H1 (cell line): ENCODE measurements at regions not wholly inside any gene's neighbourhood (a gene's known extent, or its start where the extent isn't known, plus 50 kb on each side); places are given as distances from the start of the nearest gene placed in this dataset.

Experiments
- CTCF ChIA-PET: fragments of 300-600 bp; sonication (Branson Sonifier 250); formaldehyde crosslinking; loops from one replicate; lab custom pipeline; 2021; ENCODE audit not compliant: partially characterized antibody; lab: Charles Lee
- POLR2A ChIA-PET: fragments of 300-600 bp; sonication (Branson Sonifier 250); formaldehyde crosslinking; loops from one replicate; lab custom pipeline; 2021; ENCODE audit warnings: inconsistent platforms; ENCODE audit not compliant: partially characterized antibody; lab: Charles Lee
- DNase-seq, 2 experiments: peaks; one replicate each; pipeline versions ENCODE4 v3.0.0 to v3.0.0-alpha.2; 2010 to 2022; ENCODE audit warnings: low spot score in 2 of 2, low read depth in 1 of 2, mixed read lengths in 1 of 2
- FAIRE-seq: peaks from 2 replicates; lab custom pipeline; 2011; peaks lifted over from hg19 to GRCh38; lab: Jason Lieb, UNC
- H2AFZ ChIP-seq: 2 replicates; pipeline ENCODE4 v1.8.1; 2012; ENCODE audit warnings: low read length, inconsistent platforms
- H2AK5ac ChIP-seq: 2 replicates; pipeline ENCODE4 v1.6.1; 2013; ENCODE audit warnings: low read depth, low read length
- H2BK120ac ChIP-seq: replicated peaks from 2 replicates; pipeline ENCODE3; 2013; ENCODE audit warnings: low read depth, low read length, inconsistent platforms
- H2BK12ac ChIP-seq: 2 replicates; pipeline ENCODE4 v1.6.1; 2013; ENCODE audit warnings: low read depth, low read length
- H2BK15ac ChIP-seq: 2 replicates; pipeline ENCODE4 v1.6.1; 2013; ENCODE audit warnings: low read length
- H2BK20ac ChIP-seq: 2 replicates; pipeline ENCODE4 v1.6.1; 2013; ENCODE audit warnings: low read length
- H2BK5ac ChIP-seq: 2 replicates; pipeline ENCODE4 v1.6.1; 2013; ENCODE audit warnings: low read depth, low read length
- H3K14ac ChIP-seq: 2 replicates; pipeline ENCODE4 v1.6.1; 2013; ENCODE audit warnings: inconsistent platforms; ENCODE audit not compliant: insufficient read length
- H3K18ac ChIP-seq: 2 replicates; pipeline ENCODE4 v1.6.1; 2013; ENCODE audit warnings: low read length; ENCODE audit errors: extremely low read depth
- H3K23ac ChIP-seq: 2 replicates; pipeline ENCODE4 v1.6.1; 2013; ENCODE audit warnings: inconsistent platforms; ENCODE audit not compliant: insufficient read length
- H3K23me2 ChIP-seq: 2 replicates; pipeline ENCODE4 v1.6.1; 2013; ENCODE audit warnings: low read depth, low read length
- H3K27ac ChIP-seq: 2 replicates; pipeline ENCODE4 v1.6.1; 2011; ENCODE audit warnings: low read depth, low read length, inconsistent platforms
- H3K27me3 ChIP-seq, 4 experiments: replicated peaks in 1 of 4; 1 replicate in 1 of 4; 2 replicates in 3 of 4; pipeline versions ENCODE4 v1.6.1 to v1.8.1; 2011 to 2013; ENCODE audit warnings: low read length in 3 of 4, mild to moderate bottlenecking in 3 of 4, inconsistent platforms in 2 of 4, mixed read lengths in 2 of 4, moderate library complexity in 1 of 4; ENCODE audit not compliant: control insufficient read depth in 3 of 4, insufficient read depth in 3 of 4; ENCODE audit errors: extremely low read depth in 1 of 4
- H3K36me3 ChIP-seq, 4 experiments: 2 replicates each; pipeline versions ENCODE4 v1.6.1 to v1.8.1; 2011 to 2013; ENCODE audit warnings: mild to moderate bottlenecking in 4 of 4, low read length in 3 of 4, moderate library complexity in 2 of 4, control low read depth in 1 of 4, inconsistent platforms in 1 of 4; ENCODE audit not compliant: insufficient read depth in 4 of 4, control insufficient read depth in 2 of 4
- H3K4ac ChIP-seq: replicated peaks from 2 replicates; pipeline ENCODE3; 2013; ENCODE audit warnings: low read length, low read depth, mixed read lengths, inconsistent platforms; ENCODE audit not compliant: insufficient read length
- H3K4me1 ChIP-seq, 4 experiments: replicated peaks in 1 of 4; 1 replicate in 1 of 4; 2 replicates in 3 of 4; pipeline versions ENCODE4 v1.6.1 to v1.8.1; 2011 to 2013; ENCODE audit warnings: low read length in 3 of 4, inconsistent platforms in 2 of 4, mixed read lengths in 1 of 4; ENCODE audit not compliant: insufficient read depth in 4 of 4, control insufficient read depth in 3 of 4
- H3K4me2 ChIP-seq, 2 experiments: 2 replicates each; pipeline versions ENCODE4 v1.6.1 to v1.8.1; 2011 to 2013; ENCODE audit warnings: low read depth in 2 of 2, low read length in 2 of 2, control low read depth in 1 of 2, inconsistent platforms in 1 of 2, mild to moderate bottlenecking in 1 of 2; ENCODE audit not compliant: insufficient read depth in 1 of 2
- H3K4me3 ChIP-seq, 4 experiments: fragments of 200-600, 300-600 bp in 1 of 4; sonication (generic), shearing (Covaris generic), sonication (Bioruptor Twin) in 1 of 4; 2 replicates each; pipeline versions ENCODE4 v1.5.1 to v1.8.1; 2011 to 2016; ENCODE audit warnings: low read length in 4 of 4, low read depth in 3 of 4, control low read depth in 2 of 4, inconsistent platforms in 2 of 4, mild to moderate bottlenecking in 2 of 4, mixed read lengths in 1 of 4, moderate library complexity in 1 of 4; ENCODE audit not compliant: insufficient read depth in 2 of 4; ENCODE audit errors: extremely low read depth in 1 of 4
- H3K56ac ChIP-seq: replicated peaks from 2 replicates; pipeline ENCODE3; 2013; ENCODE audit warnings: low read depth, mild to moderate bottlenecking, mixed read lengths, low read length, inconsistent platforms; ENCODE audit not compliant: insufficient read length
- H3K79me1 ChIP-seq: 2 replicates; pipeline ENCODE4 v1.6.1; 2013; ENCODE audit warnings: low read depth, low read length, control low read depth
- H3K79me2 ChIP-seq, 2 experiments: 2 replicates each; pipeline versions ENCODE4 v1.6.1 to v1.8.1; 2012 to 2013; ENCODE audit warnings: low read length in 2 of 2, mild to moderate bottlenecking in 2 of 2, inconsistent platforms in 1 of 2; ENCODE audit not compliant: insufficient read depth in 2 of 2, control insufficient read depth in 1 of 2
- H3K9ac ChIP-seq, 4 experiments: replicated peaks in 1 of 4; 1 replicate in 1 of 4; 2 replicates in 3 of 4; pipeline versions ENCODE4 v1.6.1 to v1.8.1; 2011 to 2013; ENCODE audit warnings: low read depth in 3 of 4, low read length in 3 of 4, control low read depth in 2 of 4, mild to moderate bottlenecking in 2 of 4, moderate library complexity in 2 of 4, inconsistent platforms in 1 of 4; ENCODE audit errors: extremely low read depth in 1 of 4
- H3K9me3 ChIP-seq, 2 experiments: 2 replicates each; pipeline versions ENCODE4 v1.6.1 to v1.8.1; 2012 to 2013; ENCODE audit warnings: mild to moderate bottlenecking in 2 of 2, moderate library complexity in 2 of 2, control low read depth in 1 of 2, inconsistent platforms in 1 of 2, low read depth in 1 of 2, low read length in 1 of 2, mixed read lengths in 1 of 2; ENCODE audit not compliant: insufficient read depth in 2 of 2
- H4K20me1 ChIP-seq, 2 experiments: replicated peaks in 1 of 2; 2 replicates each; pipeline versions ENCODE3 to v1.8.1; 2011 to 2013; ENCODE audit warnings: inconsistent platforms in 2 of 2, low read length in 2 of 2, mild to moderate bottlenecking in 1 of 2; ENCODE audit not compliant: insufficient read depth in 2 of 2, control insufficient read depth in 1 of 2
- H4K5ac ChIP-seq: 2 replicates; pipeline ENCODE4 v1.6.1; 2013; ENCODE audit warnings: low read length, low read depth, mixed read lengths, inconsistent platforms; ENCODE audit not compliant: insufficient read length
- H4K8ac ChIP-seq: 2 replicates; pipeline ENCODE4 v1.8.0; 2013; ENCODE audit warnings: mild to moderate bottlenecking, moderate library complexity, low read length, inconsistent platforms; ENCODE audit not compliant: insufficient read depth; ENCODE audit errors: extremely low read depth
- H4K91ac ChIP-seq: replicated peaks from 2 replicates; pipeline ENCODE3; 2013; ENCODE audit warnings: low read length, mixed read lengths, inconsistent platforms; ENCODE audit not compliant: insufficient read length
- JUN ChIP-seq: IDR thresholded peaks from 2 replicates; pipeline ENCODE4 v1.6.1; 2011; ENCODE audit warnings: low read depth, mild to moderate bottlenecking, improper control_type of control experiment, low read length
- KDM4A ChIP-seq: IDR thresholded peaks from one replicate; pipeline ENCODE4 v1.7.1; 2012; ENCODE audit warnings: low read depth, mild to moderate bottlenecking, moderate library complexity, low read length, inconsistent platforms; ENCODE audit not compliant: severe bottlenecking
- SAP30 ChIP-seq: fragments of 300-600 bp; sonication (generic); IDR thresholded peaks from 2 replicates; pipeline ENCODE4 v1.7.1; 2012; ENCODE audit warnings: low read length, moderate library complexity, mild to moderate bottlenecking, inconsistent platforms; ENCODE audit not compliant: insufficient read depth, insufficient replicate concordance
- TAF1 ChIP-seq: IDR thresholded peaks from 2 replicates; pipeline ENCODE4 v1.6.1; 2011; ENCODE audit warnings: mild to moderate bottlenecking, low read depth, low read length
- WGBS, 2 experiments: shearing (Covaris generic) in 1 of 2; methylation state at CpG; one replicate each; pipeline versions ENCODE4 v1.1.6 to v1.1.7; 2013 to 2015; ENCODE audit warnings: low lambda C conversion rate in 2 of 2, mixed read lengths in 2 of 2, inconsistent platforms in 1 of 2, low coverage in 1 of 2, missing lambda C conversion rate in 1 of 2; ENCODE audit not compliant: insufficient replicate concordance in 2 of 2, insufficient coverage in 1 of 2, insufficient read length in 1 of 2; ENCODE audit errors: extremely low coverage in 1 of 2, missing lambda C conversion rate in 1 of 2; 5-methylcytosine and 5-hydroxymethylcytosine counted together

GRCh38 chr10:90096196-90096595 is 394.8 kb downstream of the KIF20B start:
- Histone ChIP-seq H3K27me3 (no peaks in the 10 kb centered on the region), H4K91ac (no peak overlapping the region), H3K23me2 (no peaks in the 10 kb centered on the region), H3K79me1 (no peaks in the 10 kb centered on the region), H3K36me3 (no peaks in the 10 kb centered on the region), H3K4me2 (no peak overlapping the region), H3K9ac (no peak overlapping the region), H3K56ac (no peak overlapping the region), H2AK5ac (no peak overlapping the region), H2AFZ (no peak overlapping the region), H2BK5ac (no peak overlapping the region), H4K20me1 (no peaks in the 10 kb centered on the region)
- no peak for FAIRE-seq
- TF ChIP-seq SAP30 (no peak), TAF1 (no peak), KDM4A (no peak), JUN (no peak)
- TF ChIP-seq, all 59 proteins: peak for 0
- Histone ChIP-seq H2BK12ac (no peak overlapping the region), H3K14ac (no peak overlapping the region), H3K18ac (no peak overlapping the region), H3K79me2 (no peaks in the 10 kb centered on the region), H3K4me3 (no peak overlapping the region), H2BK20ac (no peak overlapping the region), H3K27ac (no peak overlapping the region), H3K4ac (no peak overlapping the region), H3K4me1 (peaks cover 0 to 3% (median 2%) of the 10 kb centered on the region in 4 experiments; a peak in 3 of 7 replicates), H4K8ac (no peak overlapping the region), H3K9me3 (no peaks in the 10 kb centered on the region), H2BK120ac (no peak overlapping the region), H3K23ac (no peak overlapping the region), H4K5ac (no peak overlapping the region), H2BK15ac (no peak overlapping the region)
- CTCF ChIA-PET: interaction anchor here (0.8 to 2.4 kb wide), 2 partner anchors 18 to 243 kb away, joined by 3 to 5 read pairs; no protein-coding TSS in a partner anchor
- WGBS, 2 experiments: 81% methylated on average over 5 of the region's 5 CpGs; no CpG with 5 or more reads in 1 of the 2 experiments
- POLR2A ChIA-PET: no interaction called here
- DNase-seq: no peak
